ENCODE measurements at regions not wholly inside any gene's neighbourhood (a gene's known extent, or its start where the extent isn't known, plus 50 kb on each side); places are given as distances from the start of the nearest gene placed in this dataset.

DNA sequence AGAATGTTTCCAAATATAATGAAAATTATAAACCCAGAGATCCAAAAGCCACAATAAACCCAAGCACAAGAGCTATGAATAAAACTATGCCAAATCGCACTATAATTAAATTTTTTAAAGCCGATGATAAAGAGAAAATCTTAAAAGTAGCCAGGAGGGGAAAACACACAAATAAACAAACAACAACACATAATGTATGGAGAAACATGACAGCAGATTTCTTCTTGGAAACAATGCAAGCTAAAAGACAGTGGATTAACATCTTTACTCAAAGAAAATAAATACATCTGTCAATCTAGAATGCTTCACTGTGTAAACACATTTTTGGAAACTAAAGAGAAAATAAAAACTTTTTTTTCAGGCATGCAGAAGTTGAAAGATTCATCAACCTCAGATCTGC is 53.0 kb upstream of the SMOX start:
- DNase-seq, result no peak
- no peak overlapping the region for H3K27ac ChIP-seq (ENCODE audit: low read length)
- no peak overlapping the region for H3K4me3 ChIP-seq (ENCODE audit: low read length)
- peaks cover 9% of the 10 kb centered on the region for H3K4me1 ChIP-seq (ENCODE audit: control insufficient read depth, insufficient read depth, low read length)
- H3K36me3 ChIP-seq (ENCODE audit: control insufficient read depth, insufficient read depth, low read length), result no peaks in the 10 kb centered on the region
- WGBS (ENCODE audit: insufficient coverage, low lambda C conversion rate), result 86% methylated on average over 2 of the region's 2 CpGs
- no peaks in the 10 kb centered on the region for H3K27me3 ChIP-seq (ENCODE audit: control insufficient read depth, insufficient read depth, low read length)
- H3K9me3 ChIP-seq (ENCODE audit: control insufficient read depth, low read depth, low read length), result peaks cover 8% of the 10 kb centered on the region

- peaks cover 9% of the 10 kb centered on the region for H3K4me1 ChIP-seq (ENCODE audit: control insufficient read depth, insufficient read depth, low read length)
- DNase-seq, result peak; percentile 32 to 56
- H3K27me3 ChIP-seq (ENCODE audit: control insufficient read depth, insufficient read depth, low read length), result no peaks in the 10 kb centered on the region
- no peak overlapping the region for H3K27ac ChIP-seq (ENCODE audit: low read length)
- H3K9me3 ChIP-seq (ENCODE audit: control insufficient read depth, low read depth, low read length), result peaks cover 8% of the 10 kb centered on the region
- H3K36me3 ChIP-seq (ENCODE audit: control insufficient read depth, insufficient read depth, low read length), result no peaks in the 10 kb centered on the region
- WGBS (ENCODE audit: insufficient coverage, low lambda C conversion rate), result no CpG with 5 or more reads among the region's 24 CpGs
- no peak overlapping the region for H3K4me3 ChIP-seq (ENCODE audit: low read length)
These were observed 56.8 kb upstream of the SMOX start for GRCh38 chr20:4091490-4092479.

GRCh38 chr20:4090756-4091489 is 57.7 kb upstream of the SMOX start:
- Histone ChIP-seq H3K27ac (ENCODE audit: low read length) (no peak overlapping the region), H3K27me3 (ENCODE audit: control insufficient read depth, insufficient read depth, low read length) (no peaks in the 10 kb centered on the region), H3K36me3 (ENCODE audit: control insufficient read depth, insufficient read depth, low read length) (no peaks in the 10 kb centered on the region), H3K4me3 (ENCODE audit: low read length) (no peak overlapping the region), H3K9me3 (ENCODE audit: control insufficient read depth, low read depth, low read length) (peaks cover 8% of the 10 kb centered on the region), H3K4me1 (ENCODE audit: control insufficient read depth, insufficient read depth, low read length) (peaks cover 9% of the 10 kb centered on the region)
- no CpG with 5 or more reads among the region's 6 CpGs for WGBS (ENCODE audit: insufficient coverage, low lambda C conversion rate)
- no peak for DNase-seq

- H3K27me3 ChIP-seq (ENCODE audit: control insufficient read depth, insufficient read depth, low read length), result no peaks in the 10 kb centered on the region
- no peaks in the 10 kb centered on the region for H3K9me3 ChIP-seq (ENCODE audit: control insufficient read depth, low read depth, low read length)
- H3K4me1 ChIP-seq (ENCODE audit: control insufficient read depth, insufficient read depth, low read length), result peaks cover 9% of the 10 kb centered on the region
- no peak overlapping the region for H3K4me3 ChIP-seq (ENCODE audit: low read length)
- no peak for DNase-seq
- no peaks in the 10 kb centered on the region for H3K36me3 ChIP-seq (ENCODE audit: control insufficient read depth, insufficient read depth, low read length)
- WGBS (ENCODE audit: insufficient coverage, low lambda C conversion rate), result no CpG with 5 or more reads among the region's 11 CpGs
- no peak overlapping the region for H3K27ac ChIP-seq (ENCODE audit: low read length)
These were observed 58.7 kb upstream of the SMOX start for GRCh38 chr20:4089756-4090487.

DNA sequence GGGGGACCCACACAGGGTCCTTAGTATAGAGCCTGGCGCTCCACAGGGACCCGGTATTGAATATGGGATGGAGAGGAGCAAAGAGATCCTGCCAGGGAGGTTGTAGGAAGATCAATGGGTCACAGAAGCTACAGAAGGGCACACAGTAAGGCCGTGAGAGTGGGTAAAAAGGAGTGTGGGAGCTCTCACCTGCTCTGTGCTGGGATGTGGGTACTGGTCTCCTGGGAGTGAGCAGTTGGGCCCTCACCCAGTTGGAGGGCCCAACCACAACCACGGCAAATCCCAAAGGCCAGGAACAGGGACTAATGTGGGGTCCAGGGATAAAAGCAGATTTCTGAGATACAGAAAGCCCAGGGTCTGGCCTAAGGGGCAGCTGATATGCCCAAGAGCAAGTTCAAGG is 59.9 kb upstream of the SMOX start:
- DNase-seq, result no peak
- Histone ChIP-seq H3K36me3 (ENCODE audit: control insufficient read depth, insufficient read depth, low read length) (no peaks in the 10 kb centered on the region), H3K4me3 (ENCODE audit: low read length) (no peak overlapping the region), H3K4me1 (ENCODE audit: control insufficient read depth, insufficient read depth, low read length) (peaks cover 9% of the 10 kb centered on the region), H3K27ac (ENCODE audit: low read length) (no peak overlapping the region), H3K9me3 (ENCODE audit: control insufficient read depth, low read depth, low read length) (no peaks in the 10 kb centered on the region), H3K27me3 (ENCODE audit: control insufficient read depth, insufficient read depth, low read length) (no peaks in the 10 kb centered on the region)
- WGBS (ENCODE audit: insufficient coverage, low lambda C conversion rate), result no CpG with 5 or more reads among the region's 4 CpGs

GRCh38 chr20:4087923-4088322 is 60.7 kb upstream of the SMOX start:
- Histone ChIP-seq H3K27me3 (ENCODE audit: control insufficient read depth, insufficient read depth, low read length) (no peaks in the 10 kb centered on the region), H3K9me3 (ENCODE audit: control insufficient read depth, low read depth, low read length) (no peaks in the 10 kb centered on the region), H3K4me1 (ENCODE audit: control insufficient read depth, insufficient read depth, low read length) (peaks cover 9% of the 10 kb centered on the region), H3K4me3 (ENCODE audit: low read length) (no peak overlapping the region), H3K36me3 (ENCODE audit: control insufficient read depth, insufficient read depth, low read length) (no peaks in the 10 kb centered on the region), H3K27ac (ENCODE audit: low read length) (no peak overlapping the region)
- no CpG with 5 or more reads among the region's 4 CpGs for WGBS (ENCODE audit: insufficient coverage, low lambda C conversion rate)
- DNase-seq, result no peak

- no peaks in the 10 kb centered on the region for H3K9me3 ChIP-seq (ENCODE audit: control insufficient read depth, low read depth, low read length)
- peaks cover 10% of the 10 kb centered on the region for H3K4me1 ChIP-seq (ENCODE audit: control insufficient read depth, insufficient read depth, low read length)
- H3K27me3 ChIP-seq (ENCODE audit: control insufficient read depth, insufficient read depth, low read length), result no peaks in the 10 kb centered on the region
- H3K27ac ChIP-seq (ENCODE audit: low read length), result no peak overlapping the region
- no peak overlapping the region for H3K4me3 ChIP-seq (ENCODE audit: low read length)
- WGBS (ENCODE audit: insufficient coverage, low lambda C conversion rate), result no CpG with 5 or more reads among the region's 13 CpGs
- DNase-seq, result no peak
- H3K36me3 ChIP-seq (ENCODE audit: control insufficient read depth, insufficient read depth, low read length), result no peaks in the 10 kb centered on the region
These were observed 61.6 kb upstream of the SMOX start for GRCh38 chr20:4086771-4087687.

GRCh38 chr20:4084721-4085120 is 63.9 kb upstream of the SMOX start:
- Histone ChIP-seq H3K27ac (ENCODE audit: low read length) (no peak overlapping the region), H3K4me1 (ENCODE audit: control insufficient read depth, insufficient read depth, low read length) (peaks cover 3% of the 10 kb centered on the region), H3K9me3 (ENCODE audit: control insufficient read depth, low read depth, low read length) (no peaks in the 10 kb centered on the region), H3K4me3 (ENCODE audit: low read length) (no peak overlapping the region), H3K27me3 (ENCODE audit: control insufficient read depth, insufficient read depth, low read length) (no peaks in the 10 kb centered on the region), H3K36me3 (ENCODE audit: control insufficient read depth, insufficient read depth, low read length) (no peaks in the 10 kb centered on the region)
- 100% methylated on average over 1 of the region's 4 CpGs for WGBS (ENCODE audit: insufficient coverage, low lambda C conversion rate)
- DNase-seq, result no peak

DNA sequence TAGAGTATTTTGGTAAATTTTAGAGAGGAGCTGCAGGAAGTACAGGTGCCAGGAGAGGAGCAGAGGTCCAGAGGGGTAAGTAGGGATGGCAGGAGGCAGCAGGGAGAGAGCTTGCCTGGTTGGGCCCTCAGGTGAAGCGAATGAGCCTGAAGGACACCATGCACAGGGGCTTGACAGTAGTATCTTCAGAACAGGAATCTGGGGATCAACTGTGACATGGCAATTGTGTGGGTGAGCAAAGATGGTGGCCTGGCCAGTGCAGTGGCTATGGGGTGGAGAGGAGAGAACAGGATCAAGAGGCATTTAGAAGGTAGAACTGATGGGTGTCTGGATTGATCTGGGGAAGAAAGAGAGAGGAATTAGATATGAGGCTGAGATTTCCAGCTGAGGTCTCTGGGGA is 64.5 kb upstream of the SMOX start:
- Histone ChIP-seq H3K27me3 (ENCODE audit: control insufficient read depth, insufficient read depth, low read length) (no peaks in the 10 kb centered on the region), H3K4me3 (ENCODE audit: low read length) (no peak overlapping the region), H3K4me1 (ENCODE audit: control insufficient read depth, insufficient read depth, low read length) (peaks cover 3% of the 10 kb centered on the region), H3K27ac (ENCODE audit: low read length) (no peak overlapping the region), H3K36me3 (ENCODE audit: control insufficient read depth, insufficient read depth, low read length) (no peaks in the 10 kb centered on the region), H3K9me3 (ENCODE audit: control insufficient read depth, low read depth, low read length) (no peaks in the 10 kb centered on the region)
- WGBS (ENCODE audit: insufficient coverage, low lambda C conversion rate), result no CpG with 5 or more reads among the region's 1 CpG
- no peak for DNase-seq
